ENCODE measurements at regions not wholly inside any gene's neighbourhood (a gene's known extent, or its start where the extent isn't known, plus 50 kb on each side); places are given as distances from the start of the nearest gene placed in this dataset.

DNA sequence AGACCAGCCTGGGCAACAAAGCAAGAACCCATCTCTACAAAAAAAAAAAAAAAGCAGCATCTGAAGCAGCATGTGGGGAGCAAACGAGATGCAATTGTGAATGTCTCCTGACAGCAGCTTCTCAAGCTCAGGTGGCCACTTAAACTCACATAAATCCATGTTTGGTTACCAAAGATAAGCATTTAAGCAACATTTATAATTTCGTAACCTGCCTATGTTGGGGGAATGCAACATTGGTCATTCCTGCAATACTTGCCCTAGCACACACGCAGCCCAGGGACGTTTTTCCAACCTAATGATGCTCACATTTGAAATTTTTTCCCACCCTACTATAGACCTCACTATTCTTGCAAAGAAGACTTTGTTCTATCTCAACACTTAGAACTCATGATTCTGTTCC, 113.3 kb downstream of the ZFP64 start:
- no peaks in the 10 kb centered on the region for H3K36me3 ChIP-seq (replicated peaks in 1 of 2; ENCODE audit: control insufficient read depth in 1 of 2, insufficient read depth in 2 of 2, low read length in 2 of 2)
- TF ChIP-seq, protein P1, sequence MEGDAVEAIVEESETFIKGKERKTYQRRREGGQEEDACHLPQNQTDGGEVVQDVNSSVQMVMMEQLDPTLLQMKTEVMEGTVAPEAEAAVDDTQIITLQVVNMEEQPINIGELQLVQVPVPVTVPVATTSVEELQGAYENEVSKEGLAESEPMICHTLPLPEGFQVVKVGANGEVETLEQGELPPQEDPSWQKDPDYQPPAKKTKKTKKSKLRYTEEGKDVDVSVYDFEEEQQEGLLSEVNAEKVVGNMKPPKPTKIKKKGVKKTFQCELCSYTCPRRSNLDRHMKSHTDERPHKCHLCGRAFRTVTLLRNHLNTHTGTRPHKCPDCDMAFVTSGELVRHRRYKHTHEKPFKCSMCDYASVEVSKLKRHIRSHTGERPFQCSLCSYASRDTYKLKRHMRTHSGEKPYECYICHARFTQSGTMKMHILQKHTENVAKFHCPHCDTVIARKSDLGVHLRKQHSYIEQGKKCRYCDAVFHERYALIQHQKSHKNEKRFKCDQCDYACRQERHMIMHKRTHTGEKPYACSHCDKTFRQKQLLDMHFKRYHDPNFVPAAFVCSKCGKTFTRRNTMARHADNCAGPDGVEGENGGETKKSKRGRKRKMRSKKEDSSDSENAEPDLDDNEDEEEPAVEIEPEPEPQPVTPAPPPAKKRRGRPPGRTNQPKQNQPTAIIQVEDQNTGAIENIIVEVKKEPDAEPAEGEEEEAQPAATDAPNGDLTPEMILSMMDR (IDR thresholded peaks at IDR 0.05) = no peak
- H3K27me3 Mint-ChIP-seq (ENCODE audit: low read depth in 3 of 3) = peaks cover 0 to 2% (median 1%) of the 10 kb centered on the region in 3 donors
- H3K4me1 ChIP-seq (ENCODE audit: control insufficient read depth in 1 of 2, insufficient read depth in 2 of 2, low read length in 2 of 2) = no peaks in the 10 kb centered on the region
- DNase-seq = no peak
- no peaks in the 10 kb centered on the region for H3K27me3 ChIP-seq (ENCODE audit: control insufficient read depth in 2 of 2, insufficient read depth in 2 of 2, low read length in 2 of 2)
- no peak overlapping the region for H3K4me2 ChIP-seq (replicated peaks; ENCODE audit: extremely low read depth, low read length, poor library complexity, severe bottlenecking)
- no peaks in the 10 kb centered on the region for H3K36me3 Mint-ChIP-seq
- no peak overlapping the region for H3K4me3 ChIP-seq (replicated peaks in 1 of 3; ENCODE audit: low read depth in 2 of 3, low read length in 3 of 3)
- intact Hi-C loops (cut with micrococcal nuclease) = no loop called here
- no peaks in the 10 kb centered on the region for H3K9me3 Mint-ChIP-seq
- H3K4me1 Mint-ChIP-seq = peaks cover 3% of the 10 kb centered on the region
- no peak overlapping the region for H3K27ac Mint-ChIP-seq
- H3K9ac ChIP-seq (ENCODE audit: insufficient read depth, low read length, poor library complexity, severe bottlenecking) = no peak overlapping the region
- no peak overlapping the region for H2AFZ ChIP-seq (ENCODE audit: insufficient read depth, low read depth, low read length, poor library complexity, severe bottlenecking)
- H3K27ac ChIP-seq (ENCODE audit: low read depth in 1 of 2, low read length in 2 of 2) = no peak overlapping the region
- no peak overlapping the region for H3K4me3 Mint-ChIP-seq
- WGBS (ENCODE audit: insufficient coverage) = 48% methylated on average over 2 of the region's 4 CpGs
- H3K79me2 ChIP-seq (ENCODE audit: insufficient read depth, low read length) = no peaks in the 10 kb centered on the region
- H3K9me3 ChIP-seq (replicated peaks in 1 of 2; ENCODE audit: control insufficient read depth in 1 of 2, insufficient read depth in 1 of 2, low read length in 2 of 2) = no peaks in the 10 kb centered on the region
- no peaks in the 10 kb centered on the region for H4K20me1 ChIP-seq (ENCODE audit: insufficient read depth, low read length)

DNA sequence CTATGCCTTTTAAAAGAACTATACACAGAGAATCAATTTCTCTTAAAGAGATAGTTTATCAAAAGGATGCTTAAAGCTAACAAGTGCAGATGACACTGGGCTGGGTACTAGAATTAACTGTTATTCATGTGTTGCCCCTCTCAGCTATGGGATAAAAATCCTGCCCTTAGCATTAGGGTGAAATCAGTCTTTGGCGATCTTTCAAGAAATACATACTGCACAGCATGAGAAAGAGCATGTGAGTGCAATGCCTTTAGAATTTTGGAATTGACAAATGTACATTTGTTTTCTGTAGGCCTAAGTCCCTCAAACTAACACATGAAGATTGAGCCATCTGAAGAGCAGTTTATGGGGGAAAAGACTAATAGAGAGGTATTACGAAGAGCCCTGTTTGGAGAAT, 115.4 kb downstream of the ZFP64 start:
- no peaks in the 10 kb centered on the region for H3K4me1 ChIP-seq (ENCODE audit: control insufficient read depth in 1 of 2, insufficient read depth in 2 of 2, low read length in 2 of 2)
- H3K4me2 ChIP-seq (replicated peaks; ENCODE audit: extremely low read depth, low read length, poor library complexity, severe bottlenecking) = no peak overlapping the region
- H3K4me1 Mint-ChIP-seq = peaks cover 3% of the 10 kb centered on the region
- H3K79me2 ChIP-seq (ENCODE audit: insufficient read depth, low read length) = no peaks in the 10 kb centered on the region
- no peak overlapping the region for H2AFZ ChIP-seq (ENCODE audit: insufficient read depth, low read depth, low read length, poor library complexity, severe bottlenecking)
- H3K4me3 Mint-ChIP-seq = no peak overlapping the region
- no peaks in the 10 kb centered on the region for H3K9me3 Mint-ChIP-seq
- no CpG with 5 or more reads among the region's 2 CpGs for WGBS (ENCODE audit: insufficient coverage)
- no peak overlapping the region for H3K4me3 ChIP-seq (replicated peaks in 1 of 3; ENCODE audit: low read depth in 2 of 3, low read length in 3 of 3)
- H3K27ac Mint-ChIP-seq = no peak overlapping the region
- no peaks in the 10 kb centered on the region for H3K27me3 ChIP-seq (ENCODE audit: control insufficient read depth in 2 of 2, insufficient read depth in 2 of 2, low read length in 2 of 2)
- H3K27me3 Mint-ChIP-seq (ENCODE audit: low read depth in 3 of 3) = peaks cover 0 to 2% (median 1%) of the 10 kb centered on the region in 3 donors
- H3K36me3 Mint-ChIP-seq = no peaks in the 10 kb centered on the region
- TF ChIP-seq, protein P1 (IDR thresholded peaks at IDR 0.05) = no peak
- H3K9ac ChIP-seq (ENCODE audit: insufficient read depth, low read length, poor library complexity, severe bottlenecking) = no peak overlapping the region
- H3K27ac ChIP-seq (ENCODE audit: low read depth in 1 of 2, low read length in 2 of 2) = no peak overlapping the region
- no peaks in the 10 kb centered on the region for H3K9me3 ChIP-seq (replicated peaks in 1 of 2; ENCODE audit: control insufficient read depth in 1 of 2, insufficient read depth in 1 of 2, low read length in 2 of 2)
- H4K20me1 ChIP-seq (ENCODE audit: insufficient read depth, low read length) = no peaks in the 10 kb centered on the region
- DNase-seq = no peak
- intact Hi-C loops (cut with micrococcal nuclease) = no loop called here
- H3K36me3 ChIP-seq (replicated peaks in 1 of 2; ENCODE audit: control insufficient read depth in 1 of 2, insufficient read depth in 2 of 2, low read length in 2 of 2) = no peaks in the 10 kb centered on the region
